ENCODE measurements at regions not wholly inside any gene's neighbourhood (a gene's known extent, or its start where the extent isn't known, plus 50 kb on each side); places are given as distances from the start of the nearest gene placed in this dataset.

DNA sequence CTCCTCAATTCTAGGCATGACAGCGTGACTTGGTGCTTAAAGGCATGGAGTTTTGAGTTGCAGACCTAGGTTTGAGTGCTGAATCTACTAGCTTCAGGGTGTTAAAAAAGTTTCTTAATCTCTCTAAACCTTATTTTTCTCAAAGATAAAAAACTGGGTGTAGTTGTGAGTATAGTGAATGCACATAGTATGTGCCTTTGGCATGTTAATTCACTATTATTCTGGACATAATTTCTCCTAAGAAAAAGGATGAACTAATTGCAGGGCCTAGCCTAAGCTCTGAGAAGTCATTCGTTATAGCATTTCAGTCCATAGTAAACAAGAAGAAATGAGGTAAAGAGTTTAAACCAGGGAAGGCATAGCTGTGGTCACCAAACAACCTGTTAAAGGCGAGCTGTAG is 149.0 kb downstream of the LACC1 start:
- in situ Hi-C loops (cut with HindIII; ENCODE audit: extremely low pct_ligation_motif_present, low pct_unique_long_range_greater_than_20kb), result no loop called here
- DNase-seq (ENCODE audit: low spot score) (no peak), ATAC-seq (no peak), FAIRE-seq (no peak)
- Histone ChIP-seq H3K4me3 (replicated peaks in 1 of 3; ENCODE audit: insufficient read depth in 1 of 3, low read depth in 2 of 3, low read length in 3 of 3) (no peak overlapping the region), H3K4me2 (ENCODE audit: low read depth, low read length) (no peak overlapping the region), H3K9ac (ENCODE audit: insufficient read depth, low read depth, low read length) (no peak overlapping the region), H3K4me1 (ENCODE audit: insufficient read depth, low read length) (no peaks in the 10 kb centered on the region), H3K9me3 (ENCODE audit: low read length) (no peaks in the 10 kb centered on the region), H3K27ac (ENCODE audit: extremely low read length, insufficient read depth, low read length) (no peak overlapping the region), H3K36me3 (replicated peaks in 1 of 2; ENCODE audit: control insufficient read depth in 1 of 2, insufficient read depth in 2 of 2, low read length in 2 of 2) (no peaks in the 10 kb centered on the region), H3K27me3 (ENCODE audit: control insufficient read depth in 1 of 2, insufficient read depth in 2 of 2, low read length in 2 of 2) (no peaks in the 10 kb centered on the region), H4K20me1 (ENCODE audit: insufficient read depth, low read length) (no peaks in the 10 kb centered on the region), H3K79me2 (ENCODE audit: insufficient read depth, low read length) (no peaks in the 10 kb centered on the region), H2AFZ (ENCODE audit: low read length) (no peak overlapping the region)
- TF ChIP-seq ZNF446 (CRISPR knock-in tag; IDR thresholded peaks at IDR 0.05), result no peak
- TF ChIP-seq HNRNPUL1 (IDR thresholded peaks at IDR 0.05; ENCODE audit: low read depth, low read length), result no peak
- no peak for TF ChIP-seq SIN3A (IDR thresholded peaks at IDR 0.05; ENCODE audit: borderline replicate concordance, low read depth, low read length)
- intact Hi-C loops (cut with micrococcal nuclease; ENCODE audit: unreplicated experiment), result no loop called here
- POLR2A ChIA-PET, result no interaction called here
- 7% methylated on average over 3 of the region's 3 CpGs for WGBS (ENCODE audit: low lambda C conversion rate)
- BruUV-seq (replicated peaks), result no TSS peak
- CTCF ChIA-PET (ENCODE audit: low intra/inter-chr PET ratio, low total read pairs), result no interaction called here

DNA sequence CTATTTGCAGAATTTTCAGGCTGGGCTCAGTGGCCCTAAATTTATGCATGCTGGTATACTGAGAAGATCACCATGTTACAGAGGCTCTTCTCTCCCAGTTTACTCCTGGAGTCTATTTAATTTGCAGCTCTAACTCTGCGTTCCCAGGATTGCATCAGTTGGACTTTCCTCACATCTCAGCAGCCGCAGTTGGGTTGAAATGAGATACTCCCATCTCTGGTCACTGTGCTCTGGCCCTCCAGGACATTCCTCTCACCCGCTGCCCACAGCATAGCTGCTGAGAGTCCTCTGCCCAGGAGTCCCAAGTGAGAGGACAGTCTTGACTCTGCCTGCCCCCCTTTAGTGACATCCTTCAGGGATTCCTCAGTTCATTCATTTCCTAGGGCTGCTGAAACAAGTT is 150.9 kb downstream of the LACC1 start:
- BruUV-seq (replicated peaks), result no TSS peak
- FAIRE-seq (no peak), ATAC-seq (peak; percentile 68), DNase-seq (ENCODE audit: low spot score) (no peak)
- no peaks in the 10 kb centered on the region for H3K9me3 ChIP-seq (ENCODE audit: low read length)
- in situ Hi-C loops (cut with HindIII; ENCODE audit: extremely low pct_ligation_motif_present, low pct_unique_long_range_greater_than_20kb), result no loop called here
- no peaks in the 10 kb centered on the region for H3K36me3 ChIP-seq (replicated peaks in 1 of 2; ENCODE audit: control insufficient read depth in 1 of 2, insufficient read depth in 2 of 2, low read length in 2 of 2)
- WGBS (ENCODE audit: low lambda C conversion rate), result 0% methylated on average over 3 of the region's 3 CpGs
- TF ChIP-seq, protein P1, sequence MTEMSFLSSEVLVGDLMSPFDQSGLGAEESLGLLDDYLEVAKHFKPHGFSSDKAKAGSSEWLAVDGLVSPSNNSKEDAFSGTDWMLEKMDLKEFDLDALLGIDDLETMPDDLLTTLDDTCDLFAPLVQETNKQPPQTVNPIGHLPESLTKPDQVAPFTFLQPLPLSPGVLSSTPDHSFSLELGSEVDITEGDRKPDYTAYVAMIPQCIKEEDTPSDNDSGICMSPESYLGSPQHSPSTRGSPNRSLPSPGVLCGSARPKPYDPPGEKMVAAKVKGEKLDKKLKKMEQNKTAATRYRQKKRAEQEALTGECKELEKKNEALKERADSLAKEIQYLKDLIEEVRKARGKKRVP (CRISPR knock-in tag; IDR thresholded peaks at IDR 0.05), result peak in 1 of 2 experiments; percentile 67; a peak in 2 of 4 replicates
- 0 out of 2 replicates have a peak, but pooled peaks have one; percentile 13 for TF ChIP-seq CEBPG (CRISPR knock-in tag; IDR thresholded peaks at IDR 0.05)
- peak; percentile 56; the same call in 1 of the 2 replicates for TF ChIP-seq CEBPB (IDR thresholded peaks at IDR 0.05; ENCODE audit: borderline replicate concordance, low read depth, low read length)
- no peak for TF ChIP-seq ZNF234 (CRISPR knock-in tag; conservative IDR thresholded peaks at IDR 0.05)
- no peak for TF ChIP-seq ZNF317 (CRISPR knock-in tag; IDR thresholded peaks at IDR 0.05)
- no peak for TF ChIP-seq SOX13 (IDR thresholded peaks at IDR 0.05)
- no peak for TF ChIP-seq SOX13 (CRISPR knock-in tag; conservative IDR thresholded peaks at IDR 0.05 in 1 of 2, IDR thresholded peaks at IDR 0.05 in 1 of 2)
- no peak for TF ChIP-seq CCDC6 (CRISPR knock-in tag; IDR thresholded peaks at IDR 0.05)
- no peak overlapping the region for H2AFZ ChIP-seq (ENCODE audit: low read length)
- H3K79me2 ChIP-seq (ENCODE audit: insufficient read depth, low read length), result no peaks in the 10 kb centered on the region
- ChIA-PET POLR2A (no interaction called here), CTCF (ENCODE audit: low intra/inter-chr PET ratio, low total read pairs) (no interaction called here)
- no peaks in the 10 kb centered on the region for H3K27me3 ChIP-seq (ENCODE audit: control insufficient read depth in 1 of 2, insufficient read depth in 2 of 2, low read length in 2 of 2)
- H3K27ac ChIP-seq (ENCODE audit: extremely low read length, insufficient read depth, low read length), result no peak overlapping the region
- no peaks in the 10 kb centered on the region for H4K20me1 ChIP-seq (ENCODE audit: insufficient read depth, low read length)
- H3K4me2 ChIP-seq (ENCODE audit: low read depth, low read length), result no peak overlapping the region
- intact Hi-C loops (cut with micrococcal nuclease; ENCODE audit: unreplicated experiment), result no loop called here
- H3K4me1 ChIP-seq (ENCODE audit: insufficient read depth, low read length), result no peaks in the 10 kb centered on the region
- no peak overlapping the region for H3K4me3 ChIP-seq (replicated peaks in 1 of 3; ENCODE audit: insufficient read depth in 1 of 3, low read depth in 2 of 3, low read length in 3 of 3)
- H3K9ac ChIP-seq (ENCODE audit: insufficient read depth, low read depth, low read length), result no peak overlapping the region
